GM18858 (cell line): ENCODE measurements at regions not wholly inside any gene's neighbourhood (a gene's known extent, or its start where the extent isn't known, plus 50 kb on each side); places are given as distances from the start of the nearest gene placed in this dataset.

Experiments
- ATAC-seq: cut with Tn5 transposase; IDR thresholded peaks from one replicate; pipeline ENCODE4 v1.9.1; 2021; ENCODE audit not compliant: unreplicated experiment

- no peak for ATAC-seq
Measured at GRCh38 chr16:51407199-51407598, 256.1 kb upstream of the SALL1 start.

GRCh38 chr16:51405361-51405760 lies 254.3 kb upstream of the SALL1 start:
- ATAC-seq: no peak

- ATAC-seq: no peak
Measured at GRCh38 chr16:51404386-51404785, 253.3 kb upstream of the SALL1 start.

GRCh38 chr16:51402785-51403184 lies 251.7 kb upstream of the SALL1 start:
- ATAC-seq: no peak

GRCh38 chr16:51402298-51402697 lies 251.2 kb upstream of the SALL1 start:
- ATAC-seq: no peak

- ATAC-seq: no peak
Measured at GRCh38 chr16:51401673-51402072, 250.6 kb upstream of the SALL1 start.

GRCh38 chr16:51399908-51400670 lies 249.0 kb upstream of the SALL1 start:
- ATAC-seq: no peak

GRCh38 chr16:51394421-51394820 lies 243.4 kb upstream of the SALL1 start:
- ATAC-seq: no peak

- no peak for ATAC-seq
Measured at GRCh38 chr16:51393381-51394005, 242.4 kb upstream of the SALL1 start.

GRCh38 chr16:51392521-51393187 lies 241.6 kb upstream of the SALL1 start:
- no peak for ATAC-seq

GRCh38 chr16:51391798-51392511 lies 240.9 kb upstream of the SALL1 start:
- no peak for ATAC-seq

GRCh38 chr16:51390877-51391276 lies 239.8 kb upstream of the SALL1 start:
- no peak for ATAC-seq

GRCh38 chr16:51389881-51390280 lies 238.8 kb upstream of the SALL1 start:
- no peak for ATAC-seq

GRCh38 chr16:51388516-51388951 lies 237.5 kb upstream of the SALL1 start:
- no peak for ATAC-seq

- no peak for ATAC-seq
Measured at GRCh38 chr16:51383909-51384308, 232.8 kb upstream of the SALL1 start.

GRCh38 chr16:51382940-51383339 lies 231.9 kb upstream of the SALL1 start:
- ATAC-seq: no peak

GRCh38 chr16:51382211-51382610 lies 231.1 kb upstream of the SALL1 start:
- ATAC-seq: no peak

GRCh38 chr16:51376080-51376479 lies 225.0 kb upstream of the SALL1 start:
- no peak for ATAC-seq

GRCh38 chr16:51374790-51375189 lies 223.7 kb upstream of the SALL1 start:
- ATAC-seq: no peak

- ATAC-seq: no peak
Measured at GRCh38 chr16:51374346-51374745, 223.3 kb upstream of the SALL1 start.

- no peak for ATAC-seq
Measured at GRCh38 chr16:51365715-51366114, 214.6 kb upstream of the SALL1 start.
